ENCODE measurements at regions not wholly inside any gene's neighbourhood (a gene's known extent, or its start where the extent isn't known, plus 50 kb on each side); places are given as distances from the start of the nearest gene placed in this dataset.

- H3K9ac ChIP-seq (ENCODE audit: insufficient read depth in 1 of 2, low read length in 2 of 2): no peak overlapping the region
- DNase-seq: no peak
- H3K27ac ChIP-seq (ENCODE audit: low read depth in 1 of 2, low read length in 1 of 2): no peak overlapping the region
- no peaks in the 10 kb centered on the region for H3K36me3 ChIP-seq (ENCODE audit: control insufficient read depth in 4 of 4, insufficient read depth in 4 of 4, low read length in 4 of 4)
- H3K27me3 ChIP-seq (ENCODE audit: control insufficient read depth in 3 of 3, insufficient read depth in 3 of 3, low read length in 2 of 3): no peaks in the 10 kb centered on the region
- no peak for ATAC-seq (ENCODE audit: insufficient read depth, low FRiP score)
- no peak for TF ChIP-seq CTCF (IDR thresholded peaks at IDR 0.05; ENCODE audit: control extremely low read depth, extremely low read depth)
- no peaks in the 10 kb centered on the region for H3K9me3 ChIP-seq (ENCODE audit: control insufficient read depth in 4 of 4, insufficient read depth in 3 of 4, low read length in 3 of 4)
- H3K4me1 ChIP-seq (ENCODE audit: control insufficient read depth in 5 of 5, insufficient read depth in 5 of 5, low read length in 5 of 5): no peaks in the 10 kb centered on the region
- H3K4me3 ChIP-seq: no peak overlapping the region
Measured at GRCh38 chr6:125513978-125514377, 212.2 kb upstream of the HDDC2 start.

- Histone ChIP-seq H3K4me1 (ENCODE audit: control insufficient read depth in 5 of 5, insufficient read depth in 5 of 5, low read length in 5 of 5) (no peaks in the 10 kb centered on the region), H3K27me3 (ENCODE audit: control insufficient read depth in 3 of 3, insufficient read depth in 3 of 3, low read length in 2 of 3) (no peaks in the 10 kb centered on the region), H3K9ac (ENCODE audit: insufficient read depth in 1 of 2, low read length in 2 of 2) (no peak overlapping the region), H3K36me3 (ENCODE audit: control insufficient read depth in 4 of 4, insufficient read depth in 4 of 4, low read length in 4 of 4) (no peaks in the 10 kb centered on the region), H3K27ac (ENCODE audit: low read depth in 1 of 2, low read length in 1 of 2) (no peak overlapping the region), H3K9me3 (ENCODE audit: control insufficient read depth in 4 of 4, insufficient read depth in 3 of 4, low read length in 3 of 4) (no peaks in the 10 kb centered on the region), H3K4me3 (no peak overlapping the region)
- WGBS, 2 donors: 90 to 91% methylated on average over 3 of the region's 3 CpGs
- TF ChIP-seq CTCF (IDR thresholded peaks at IDR 0.05; ENCODE audit: control extremely low read depth, extremely low read depth): no peak
- DNase-seq (no peak), ATAC-seq (ENCODE audit: insufficient read depth, low FRiP score) (no peak)
Measured at GRCh38 chr6:125516644-125517043, 214.9 kb upstream of the HDDC2 start.

- H3K9me3 ChIP-seq (ENCODE audit: control insufficient read depth in 4 of 4, insufficient read depth in 3 of 4, low read length in 3 of 4): no peaks in the 10 kb centered on the region
- H3K27ac ChIP-seq (ENCODE audit: low read depth in 1 of 2, low read length in 1 of 2): no peak overlapping the region
- no peaks in the 10 kb centered on the region for H3K36me3 ChIP-seq (ENCODE audit: control insufficient read depth in 4 of 4, insufficient read depth in 4 of 4, low read length in 4 of 4)
- no peaks in the 10 kb centered on the region for H3K4me1 ChIP-seq (ENCODE audit: control insufficient read depth in 5 of 5, insufficient read depth in 5 of 5, low read length in 5 of 5)
- ATAC-seq (ENCODE audit: insufficient read depth, low FRiP score) (no peak), DNase-seq (peak in 1 of 3 donors; percentile 2)
- H3K4me3 ChIP-seq: no peak overlapping the region
- TF ChIP-seq CTCF (IDR thresholded peaks at IDR 0.05; ENCODE audit: control extremely low read depth, extremely low read depth): no peak
- H3K27me3 ChIP-seq (ENCODE audit: control insufficient read depth in 3 of 3, insufficient read depth in 3 of 3, low read length in 2 of 3): no peaks in the 10 kb centered on the region
- no peak overlapping the region for H3K9ac ChIP-seq (ENCODE audit: insufficient read depth in 1 of 2, low read length in 2 of 2)
Measured at GRCh38 chr6:125519367-125519766, 217.6 kb upstream of the HDDC2 start.

- peaks cover 0 to 8% (median 2%) of the 10 kb centered on the region in 5 donors for H3K4me1 ChIP-seq (ENCODE audit: control insufficient read depth in 5 of 5, insufficient read depth in 5 of 5, low read length in 5 of 5)
- no peaks in the 10 kb centered on the region for H3K27me3 ChIP-seq (ENCODE audit: control insufficient read depth in 3 of 3, insufficient read depth in 3 of 3, low read length in 2 of 3)
- no peak overlapping the region for H3K27ac ChIP-seq (ENCODE audit: low read depth in 1 of 2, low read length in 1 of 2)
- no peak for TF ChIP-seq CTCF (IDR thresholded peaks at IDR 0.05; ENCODE audit: control extremely low read depth, extremely low read depth)
- H3K9me3 ChIP-seq (ENCODE audit: control insufficient read depth in 4 of 4, insufficient read depth in 3 of 4, low read length in 3 of 4): peaks cover 0 to 2% (median 0%) of the 10 kb centered on the region in 4 donors
- no peak overlapping the region for H3K4me3 ChIP-seq
- no peaks in the 10 kb centered on the region for H3K36me3 ChIP-seq (ENCODE audit: control insufficient read depth in 4 of 4, insufficient read depth in 4 of 4, low read length in 4 of 4)
- DNase-seq (no peak), ATAC-seq (ENCODE audit: insufficient read depth, low FRiP score) (no peak)
- H3K9ac ChIP-seq (ENCODE audit: insufficient read depth in 1 of 2, low read length in 2 of 2): no peak overlapping the region
- WGBS, 2 donors: 31 to 40% methylated on average over 2 of the region's 2 CpGs
Measured at GRCh38 chr6:125524356-125524755, 222.6 kb upstream of the HDDC2 start.
